Fibroblast of skin of back (primary cell): ENCODE measurements at regions not wholly inside any gene's neighbourhood (a gene's known extent, or its start where the extent isn't known, plus 50 kb on each side); places are given as distances from the start of the nearest gene placed in this dataset.

Experiments used
- DNase-seq: peaks from one replicate; pipeline ENCODE4 v3.0.0-alpha.2; 2013

- DNase-seq = no peak
Observed at GRCh38 chr3:459311-459670, 262.7 kb downstream of the CHL1 start.

GRCh38 chr3:461006-461405 lies 264.4 kb downstream of the CHL1 start:
- no peak for DNase-seq

- DNase-seq = no peak
Observed at GRCh38 chr3:462851-463250, 266.3 kb downstream of the CHL1 start.

GRCh38 chr3:463252-464192 lies 267.0 kb downstream of the CHL1 start:
- no peak for DNase-seq

GRCh38 chr3:464255-464654 lies 267.7 kb downstream of the CHL1 start:
- DNase-seq = no peak

GRCh38 chr3:468172-468571 lies 271.6 kb downstream of the CHL1 start:
- no peak for DNase-seq

GRCh38 chr3:473033-473800 lies 276.7 kb downstream of the CHL1 start:
- DNase-seq = no peak

- DNase-seq = no peak
Observed at GRCh38 chr3:474828-475227, 278.3 kb downstream of the CHL1 start.

GRCh38 chr3:480070-480469 lies 283.5 kb downstream of the CHL1 start:
- no peak for DNase-seq

- DNase-seq = no peak
Observed at GRCh38 chr3:481111-481510, 284.5 kb downstream of the CHL1 start.

- no peak for DNase-seq
Observed at GRCh38 chr3:481680-482079, 285.1 kb downstream of the CHL1 start.

- no peak for DNase-seq
Observed at GRCh38 chr3:482479-482878, 285.9 kb downstream of the CHL1 start.

- DNase-seq = no peak
Observed at GRCh38 chr3:484341-484740, 287.8 kb downstream of the CHL1 start.

GRCh38 chr3:487614-488013 lies 291.1 kb downstream of the CHL1 start:
- no peak for DNase-seq

GRCh38 chr3:492586-493316 lies 296.2 kb downstream of the CHL1 start:
- no peak for DNase-seq

GRCh38 chr3:494190-494589 lies 297.6 kb downstream of the CHL1 start:
- DNase-seq = no peak

- no peak for DNase-seq
Observed at GRCh38 chr3:498487-498886, 301.9 kb downstream of the CHL1 start.

GRCh38 chr3:499001-499761 lies 302.6 kb downstream of the CHL1 start:
- no peak for DNase-seq

- no peak for DNase-seq
Observed at GRCh38 chr3:502486-502885, 305.9 kb downstream of the CHL1 start.

GRCh38 chr3:513301-513700 lies 316.7 kb downstream of the CHL1 start:
- peak; percentile 6 for DNase-seq

- peak; percentile 27 for DNase-seq
Observed at GRCh38 chr3:514192-514591, 317.6 kb downstream of the CHL1 start.

GRCh38 chr3:519026-519425 lies 322.5 kb downstream of the CHL1 start:
- DNase-seq = no peak
